HCT116 (cell line): ENCODE measurements at regions not wholly inside any gene's neighbourhood (a gene's known extent, or its start where the extent isn't known, plus 50 kb on each side); places are given as distances from the start of the nearest gene placed in this dataset.

Experiments
- ATAC-seq: fragments of 200-7000 bp; cut with Tn5 transposase; 2 replicates; pipeline ENCODE4 v1.9.1; 2020; ENCODE audit warnings: mild to moderate bottlenecking, moderate library complexity
- BruUV-seq: library from RNA; stranded (reverse); fragments of 400-500 nt; replicated peaks from 2 replicates; lab custom pipeline; 2021; lab: Mats Ljungman, UMichigan
- CTCF ChIA-PET: fragments of 300-600 bp; sonication (Branson Sonifier 250); formaldehyde crosslinking; loops from one replicate; lab custom pipeline; 2021; ENCODE audit warnings: antibody characterized with exemption; lab: Charles Lee
- POLR2A ChIA-PET: fragments of 300-600, 350-600 bp; sonication (Branson Sonifier 250); formaldehyde crosslinking; loops from one replicate; lab custom pipeline; 2021; ENCODE audit warnings: antibody characterized with exemption; lab: Charles Lee
- RAD21 ChIA-PET, 2 experiments: fragments of 300-600 bp; sonication (Branson Sonifier 250); formaldehyde crosslinking; loops; one replicate each; lab custom pipeline; 2023; ENCODE audit warnings: low total read pairs in 2 of 2; ENCODE audit not compliant: uncharacterized antibody in 2 of 2, unreplicated experiment in 2 of 2, low non-redundant PET in 1 of 2; lab: Charles Lee
- DNase-seq: peaks from one replicate; pipeline ENCODE4 v3.0.0-alpha.2; 2010; ENCODE audit warnings: low read depth, low spot score
- H2AFZ ChIP-seq: fragments of 200-600 bp; shearing (Covaris generic), sonication (generic); 2 replicates; pipeline ENCODE4 v1.6.1; 2017; ENCODE audit warnings: low read depth, mixed run types, mixed read lengths, antibody characterized with exemption, low read length; ENCODE audit not compliant: poor library complexity, severe bottlenecking
- H3K27ac ChIP-seq: 2 replicates; pipeline ENCODE4 v1.5.1; 2012; ENCODE audit warnings: low read depth, low read length
- H3K27me3 ChIP-seq: fragments of 200-600 bp; sonication (generic); 2 replicates; pipeline ENCODE4 v1.6.1; 2016; ENCODE audit warnings: mixed run types, low read length, mixed read lengths; ENCODE audit not compliant: insufficient read depth
- H3K36me3 ChIP-seq, 2 experiments: fragments of 200-500 bp in 1 of 2; fragments of 200-600 bp in 1 of 2; sonication (Bioruptor generic) in 1 of 2; sonication (generic) in 1 of 2; 2 replicates each; pipeline versions ENCODE4 v1.5.1 to v1.6.1; 2014 to 2016; ENCODE audit warnings: low read length in 2 of 2, inconsistent platforms in 1 of 2, mixed read lengths in 1 of 2, mixed run types in 1 of 2; ENCODE audit not compliant: insufficient read depth in 2 of 2, control insufficient read depth in 1 of 2
- H3K4me1 ChIP-seq, 2 experiments: fragments of 200-600 bp in 1 of 2; sonication (generic) in 1 of 2; 2 replicates each; pipeline versions ENCODE4 v1.5.1 to v1.6.1; 2012 to 2017; ENCODE audit warnings: low read length in 2 of 2, inconsistent platforms in 1 of 2, mild to moderate bottlenecking in 1 of 2, mixed read lengths in 1 of 2, mixed run types in 1 of 2, moderate library complexity in 1 of 2; ENCODE audit not compliant: insufficient read depth in 2 of 2, control insufficient read depth in 1 of 2
- H3K4me2 ChIP-seq: fragments of 200-600 bp; sonication (generic); 2 replicates; pipeline ENCODE4 v1.6.1; 2017; ENCODE audit warnings: mixed run types, low read length, mixed read lengths
- H3K4me3 ChIP-seq, 2 experiments: fragments of 200-600 bp in 1 of 2; sonication (generic) in 1 of 2; replicated peaks in 1 of 2; 2 replicates each; pipeline ENCODE4 v1.5.1; 2011 to 2016; ENCODE audit warnings: low read length in 2 of 2, control low read depth in 1 of 2, low read depth in 1 of 2, mild to moderate bottlenecking in 1 of 2, mixed read lengths in 1 of 2, mixed run types in 1 of 2
- H3K79me2 ChIP-seq: fragments of 200-600 bp; sonication (generic); 2 replicates; pipeline ENCODE4 v1.6.1; 2017; ENCODE audit warnings: mild to moderate bottlenecking, mixed run types, low read length, moderate library complexity, mixed read lengths; ENCODE audit not compliant: insufficient read depth
- H3K9ac ChIP-seq: fragments of 200-600 bp; sonication (generic); 2 replicates; pipeline ENCODE4 v1.6.1; 2016; ENCODE audit warnings: low read length, mixed read lengths
- H3K9me2 ChIP-seq: fragments of 200-600 bp; sonication (generic), shearing (Covaris generic); 2 replicates; pipeline ENCODE4 v1.6.1; 2017; ENCODE audit warnings: mixed run types, mild to moderate bottlenecking, moderate library complexity; ENCODE audit not compliant: insufficient read depth
- H3K9me3 ChIP-seq, 2 experiments: fragments of 200-500 bp in 1 of 2; fragments of 200-600 bp in 1 of 2; sonication (Bioruptor generic) in 1 of 2; sonication (generic) in 1 of 2; 2 replicates each; pipeline ENCODE4 v1.6.1; 2014 to 2017; ENCODE audit warnings: low read length in 2 of 2, mixed read lengths in 2 of 2, inconsistent platforms in 1 of 2, low read depth in 1 of 2, mild to moderate bottlenecking in 1 of 2, mixed run types in 1 of 2, moderate library complexity in 1 of 2; ENCODE audit not compliant: control insufficient read depth in 1 of 2, insufficient read depth in 1 of 2
- H4K20me1 ChIP-seq: fragments of 200-600 bp; sonication (generic), shearing (Covaris generic); 2 replicates; pipeline ENCODE4 v1.6.1; 2017; ENCODE audit warnings: mixed run types, mild to moderate bottlenecking, moderate library complexity; ENCODE audit not compliant: insufficient read depth
- ATF3 ChIP-seq: IDR thresholded peaks from 2 replicates; pipeline ENCODE4 v1.6.1; 2012
- CEBPB ChIP-seq: IDR thresholded peaks from 2 replicates; pipeline ENCODE4 v1.6.1; 2012; ENCODE audit warnings: low read depth
- EZH2 ChIP-seq: fragments of 200-600 bp; sonication (generic); IDR thresholded peaks from 2 replicates; pipeline ENCODE4 v1.6.1; 2017; ENCODE audit warnings: antibody characterized with exemption, mixed run types
- EZH2phosphoT487 ChIP-seq: fragments of 200-600 bp; IDR thresholded peaks from 2 replicates; pipeline ENCODE4 v1.6.1; 2018; ENCODE audit warnings: antibody characterized with exemption, borderline replicate concordance
- POLR2A ChIP-seq: IDR thresholded peaks from 2 replicates; pipeline ENCODE4 v1.7.0; 2011; ENCODE audit warnings: borderline replicate concordance; ENCODE audit not compliant: insufficient read depth, insufficient read length; ENCODE audit errors: extremely low read depth
- POLR2AphosphoS5 ChIP-seq: IDR thresholded peaks from 2 replicates; pipeline ENCODE4 v1.6.1; 2011; ENCODE audit warnings: mild to moderate bottlenecking, low read depth, low read length, moderate library complexity
- SP1 ChIP-seq: IDR thresholded peaks from 2 replicates; pipeline ENCODE4 v1.6.1; 2012; ENCODE audit warnings: low read depth
- SRF ChIP-seq: IDR thresholded peaks from 2 replicates; pipeline ENCODE4 v1.6.1; 2012; ENCODE audit warnings: low read depth
- YY1 ChIP-seq: IDR thresholded peaks from 2 replicates; pipeline ENCODE4 v1.6.1; 2011; ENCODE audit warnings: low read length, low read depth, moderate library complexity, mild to moderate bottlenecking; ENCODE audit not compliant: insufficient replicate concordance; ENCODE audit errors: extremely low read depth
- ZFX ChIP-seq: fragments of 450-650 bp; IDR thresholded peaks from 2 replicates; pipeline ENCODE4 v1.6.1; 2017
- ZNF274 ChIP-seq: fragments of 200-500 bp; sonication (Bioruptor generic); IDR thresholded peaks from 2 replicates; pipeline ENCODE4 v1.6.1; 2014; ENCODE audit warnings: mild to moderate bottlenecking, low read depth, low read length, inconsistent platforms
- intact Hi-C: fragments of 100-400 bp; cut with micrococcal nuclease; formaldehyde crosslinking; loops from 2 replicates; pipeline ENCODE4 v1.10.0; 2022
- TF ChIP-seq, protein P1 (sequence below): IDR thresholded peaks from 2 replicates; pipeline ENCODE4 v1.6.1; 2011; ENCODE audit warnings: mild to moderate bottlenecking, low read length, moderate library complexity; ENCODE audit not compliant: insufficient replicate concordance; ENCODE audit errors: extremely low read depth

DNA sequence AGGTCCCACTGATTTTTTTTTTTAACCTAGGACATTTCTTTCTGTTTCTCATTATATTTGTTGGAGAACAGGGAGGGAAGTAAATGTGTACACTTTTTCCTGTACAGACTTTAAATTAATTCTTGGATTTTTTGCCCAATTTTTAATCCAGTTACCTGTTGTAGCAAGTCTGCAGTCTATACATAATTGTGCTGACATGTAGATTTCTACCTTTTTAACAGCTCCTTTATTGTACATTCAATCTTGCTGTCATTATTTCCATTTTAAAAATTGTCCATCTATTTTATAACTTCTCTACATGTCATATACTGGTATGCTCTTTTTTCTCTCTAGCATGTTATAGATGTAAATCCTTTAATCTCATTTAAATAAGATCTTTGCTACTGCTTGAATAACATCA is 1838.7 kb upstream of the CDH9 start:
- Histone ChIP-seq H3K27ac (no peak overlapping the region), H3K4me3 (no peak overlapping the region), H3K4me2 (no peak overlapping the region), H3K9me3 (peaks cover 0 to 4% of the 10 kb centered on the region in 2 experiments; a peak in 2 of 4 replicates), H3K4me1 (no peaks in the 10 kb centered on the region), H3K27me3 (no peaks in the 10 kb centered on the region), H3K9me2 (no peaks in the 10 kb centered on the region), H2AFZ (no peak overlapping the region), H3K79me2 (no peaks in the 10 kb centered on the region), H3K9ac (no peak overlapping the region), H4K20me1 (no peaks in the 10 kb centered on the region), H3K36me3 (no peaks in the 10 kb centered on the region)
- intact Hi-C loops = no loop called here
- TF ChIP-seq EZH2phosphoT487 = no peak
- TF ChIP-seq ZNF274 = no peak
- TF ChIP-seq YY1 = no peak
- TF ChIP-seq SRF = no peak
- TF ChIP-seq ATF3 = no peak
- no peak for TF ChIP-seq EZH2
- no peak for TF ChIP-seq CEBPB
- no peak for TF ChIP-seq ZFX
- TF ChIP-seq POLR2AphosphoS5 = no peak
- TF ChIP-seq, protein P1, sequence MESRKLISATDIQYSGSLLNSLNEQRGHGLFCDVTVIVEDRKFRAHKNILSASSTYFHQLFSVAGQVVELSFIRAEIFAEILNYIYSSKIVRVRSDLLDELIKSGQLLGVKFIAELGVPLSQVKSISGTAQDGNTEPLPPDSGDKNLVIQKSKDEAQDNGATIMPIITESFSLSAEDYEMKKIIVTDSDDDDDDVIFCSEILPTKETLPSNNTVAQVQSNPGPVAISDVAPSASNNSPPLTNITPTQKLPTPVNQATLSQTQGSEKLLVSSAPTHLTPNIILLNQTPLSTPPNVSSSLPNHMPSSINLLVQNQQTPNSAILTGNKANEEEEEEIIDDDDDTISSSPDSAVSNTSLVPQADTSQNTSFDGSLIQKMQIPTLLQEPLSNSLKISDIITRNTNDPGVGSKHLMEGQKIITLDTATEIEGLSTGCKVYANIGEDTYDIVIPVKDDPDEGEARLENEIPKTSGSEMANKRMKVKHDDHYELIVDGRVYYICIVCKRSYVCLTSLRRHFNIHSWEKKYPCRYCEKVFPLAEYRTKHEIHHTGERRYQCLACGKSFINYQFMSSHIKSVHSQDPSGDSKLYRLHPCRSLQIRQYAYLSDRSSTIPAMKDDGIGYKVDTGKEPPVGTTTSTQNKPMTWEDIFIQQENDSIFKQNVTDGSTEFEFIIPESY = no peak
- TF ChIP-seq SP1 = no peak
- no peak for TF ChIP-seq POLR2A
- DNase-seq (no peak), ATAC-seq (no peak)
- POLR2A ChIA-PET = no interaction called here
- RAD21 ChIA-PET = no interaction called here
- CTCF ChIA-PET = no interaction called here
- no TSS peak for BruUV-seq
